B cell (primary cell): ENCODE measurements at regions not wholly inside any gene's neighbourhood (a gene's known extent, or its start where the extent isn't known, plus 50 kb on each side); places are given as distances from the start of the nearest gene placed in this dataset.

Experiments
- ATAC-seq: fragments of 200-7000 bp; cut with Tn5 transposase; one replicate; pipeline ENCODE4 v1.10.0; 2021; ENCODE audit warnings: low read depth, mild to moderate bottlenecking, moderate number of reproducible peaks, moderate library complexity
- CTCF ChIA-PET: fragments of 350-600 bp; sonication (Branson Sonifier 250); formaldehyde crosslinking; loops from one replicate; lab custom pipeline; 2021; ENCODE audit warnings: antibody characterized with exemption, inconsistent platforms; lab: Charles Lee
- POLR2A ChIA-PET: fragments of 350-600 bp; sonication (Branson Sonifier 250); formaldehyde crosslinking; loops from one replicate; lab custom pipeline; 2021; ENCODE audit warnings: antibody characterized with exemption; lab: Charles Lee
- DNase-seq: peaks from one replicate; pipeline ENCODE4 v3.0.0; 2013
- H2AFZ ChIP-seq: 2 replicates; pipeline ENCODE4 v1.6.1; 2012; ENCODE audit warnings: mild to moderate bottlenecking, low read depth, low read length; ENCODE audit not compliant: insufficient read depth, poor library complexity, severe bottlenecking
- H3K27ac ChIP-seq, 2 donors: 1 replicate in 1 of 2; 2 replicates in 1 of 2; pipeline ENCODE4 v1.5.1; 2012 to 2013; ENCODE audit warnings: low read length in 2 of 2, mild to moderate bottlenecking in 2 of 2, moderate library complexity in 1 of 2
- H3K27me3 ChIP-seq, 4 experiments: fragments of 200-600 bp in 1 of 4; sonication (generic) in 1 of 4; replicated peaks in 1 of 4; 1 replicate in 2 of 4; 2 replicates in 2 of 4; pipeline versions ENCODE4 v1.6.1 to v1.7.0; 2013 to 2016; ENCODE audit warnings: low read length in 3 of 4, mild to moderate bottlenecking in 2 of 4, mixed read lengths in 1 of 4, moderate library complexity in 1 of 4; ENCODE audit not compliant: insufficient read depth in 4 of 4, control insufficient read depth in 3 of 4; ENCODE audit errors: control extremely low read depth in 1 of 4
- H3K36me3 ChIP-seq, 2 experiments: replicated peaks in 1 of 2; 1 replicate in 1 of 2; 2 replicates in 1 of 2; pipeline versions ENCODE4 v1.6.1 to v1.7.1; 2013; ENCODE audit warnings: low read length in 1 of 2; ENCODE audit not compliant: insufficient read depth in 2 of 2, control insufficient read depth in 1 of 2; ENCODE audit errors: control extremely low read depth in 1 of 2, extremely low read depth in 1 of 2
- H3K4me1 ChIP-seq, 2 donors: fragments of 200-600 bp in 1 of 2; sonication (generic) in 1 of 2; 1 replicate in 1 of 2; 2 replicates in 1 of 2; pipeline versions ENCODE4 v1.5.1 to v1.6.1; 2013 to 2017; ENCODE audit warnings: low read length in 2 of 2; ENCODE audit not compliant: control insufficient read depth in 2 of 2, insufficient read depth in 2 of 2
- H3K4me2 ChIP-seq: replicated peaks from 2 replicates; pipeline ENCODE3; 2012; ENCODE audit warnings: mild to moderate bottlenecking, low read depth, low read length; ENCODE audit not compliant: poor library complexity, severe bottlenecking
- H3K4me3 ChIP-seq, 5 experiments: fragments of 200-600 bp in 1 of 5; sonication (generic) in 1 of 5; 1 replicate in 3 of 5; 2 replicates in 2 of 5; pipeline versions ENCODE4 v1.5.1 to v1.7.0; 2011 to 2016; ENCODE audit warnings: low read length in 4 of 5, mild to moderate bottlenecking in 4 of 5, low read depth in 2 of 5, control low read depth in 1 of 5, moderate library complexity in 1 of 5; ENCODE audit not compliant: insufficient read depth in 1 of 5; ENCODE audit errors: control extremely low read depth in 1 of 5, extremely low read depth in 1 of 5
- H3K79me2 ChIP-seq: fragments of 200-600 bp; sonication (generic); one replicate; pipeline ENCODE4 v1.6.0; 2016; ENCODE audit warnings: low read length; ENCODE audit not compliant: control insufficient read depth, insufficient read depth
- H3K9ac ChIP-seq: fragments of 200-600 bp; sonication (generic); 2 replicates; pipeline ENCODE4 v1.6.1; 2017; ENCODE audit warnings: mild to moderate bottlenecking, low read length, moderate library complexity
- H3K9me3 ChIP-seq, 3 donors: one replicate each; pipeline versions ENCODE4 v1.6.1 to v1.7.1; 2013; ENCODE audit warnings: low read length in 2 of 3; ENCODE audit not compliant: control insufficient read depth in 2 of 3, insufficient read depth in 1 of 3; ENCODE audit errors: control extremely low read depth in 1 of 3
- H4K20me1 ChIP-seq: 2 replicates; pipeline ENCODE4 v1.6.0; 2012; ENCODE audit warnings: mild to moderate bottlenecking, low read length; ENCODE audit not compliant: insufficient read depth, control insufficient read depth, poor library complexity, severe bottlenecking
- H3K27ac Mint-ChIP-seq: one replicate; pipeline ENCODE4 v1.8.0; 2021; ENCODE audit warnings: mixed read lengths
- H3K27me3 Mint-ChIP-seq: one replicate; pipeline ENCODE4 v1.8.0; 2021; ENCODE audit warnings: mixed read lengths
- H3K4me1 Mint-ChIP-seq: one replicate; pipeline ENCODE4 v1.8.0; 2021; ENCODE audit warnings: mixed read lengths
- H3K4me3 Mint-ChIP-seq: one replicate; pipeline ENCODE4 v1.8.0; 2021; ENCODE audit warnings: mixed read lengths
- H3K9me3 Mint-ChIP-seq: one replicate; pipeline ENCODE4 v1.8.0; 2022; ENCODE audit warnings: mixed read lengths; ENCODE audit not compliant: insufficient read depth
- CTCF ChIP-seq: fragments of 200-600 bp; IDR thresholded peaks from one replicate; pipeline ENCODE4 v1.8.0; 2022; ENCODE audit warnings: antibody characterized with exemption, mild to moderate bottlenecking
- EZH2 ChIP-seq: IDR thresholded peaks from 2 replicates; pipeline ENCODE4 v1.6.1; 2012; ENCODE audit warnings: borderline replicate concordance, low read depth, mild to moderate bottlenecking, moderate library complexity, low read length; ENCODE audit not compliant: insufficient read depth, poor library complexity, severe bottlenecking
- WGBS: methylation state at CpG from one replicate; pipeline ENCODE4 v1.1.5; 2013; ENCODE audit warnings: missing lambda C conversion rate; ENCODE audit not compliant: insufficient coverage; 5-methylcytosine and 5-hydroxymethylcytosine counted together
- intact Hi-C: fragments of 100-400 bp; cut with micrococcal nuclease; formaldehyde crosslinking; loops from one replicate; pipeline ENCODE4 v1.10.0; 2022

- no peaks in the 10 kb centered on the region for H3K9me3 ChIP-seq
- no peak overlapping the region for H3K9ac ChIP-seq
- intact Hi-C loops = loop anchor here (10.0 kb wide), 2 partner anchors 991 to 1191 kb away; no protein-coding TSS in a partner anchor
- H3K9me3 Mint-ChIP-seq = no peaks in the 10 kb centered on the region
- DNase-seq (peak; percentile 16), ATAC-seq (no peak)
- POLR2A ChIA-PET = no interaction called here
- H3K27ac ChIP-seq = no peak overlapping the region
- WGBS = 0% methylated on average over 1 of the region's 2 CpGs
- no peak overlapping the region for H3K4me3 Mint-ChIP-seq
- no peaks in the 10 kb centered on the region for H3K27me3 ChIP-seq
- no peaks in the 10 kb centered on the region for H3K4me1 ChIP-seq
- TF ChIP-seq CTCF (peak; percentile 16), EZH2 (no peak)
- H3K27ac Mint-ChIP-seq = no peak overlapping the region
- no peak overlapping the region for H3K4me3 ChIP-seq
- no peak overlapping the region for H2AFZ ChIP-seq
- H3K36me3 ChIP-seq = no peaks in the 10 kb centered on the region
- H3K4me1 Mint-ChIP-seq = peaks cover 5% of the 10 kb centered on the region
- no peak overlapping the region for H3K4me2 ChIP-seq
- CTCF ChIA-PET = interaction anchor here (0.7 to 1.8 kb wide), 3 partner anchors 991 to 1189 kb away, joined by 3 to 6 read pairs (median 4); no protein-coding TSS in a partner anchor
- peaks cover 9% of the 10 kb centered on the region for H3K27me3 Mint-ChIP-seq
- no peaks in the 10 kb centered on the region for H3K79me2 ChIP-seq
- no peaks in the 10 kb centered on the region for H4K20me1 ChIP-seq
These were observed 383.2 kb upstream of the SGCD start for GRCh38 chr5:155943516-155944407.

- H3K79me2 ChIP-seq = no peaks in the 10 kb centered on the region
- H3K4me3 Mint-ChIP-seq = no peak overlapping the region
- CTCF ChIA-PET = no interaction called here
- no peak overlapping the region for H2AFZ ChIP-seq
- ATAC-seq (no peak), DNase-seq (no peak)
- no peak overlapping the region for H3K27ac Mint-ChIP-seq
- no peaks in the 10 kb centered on the region for H3K4me1 ChIP-seq
- H3K27me3 Mint-ChIP-seq = peaks cover 4% of the 10 kb centered on the region
- intact Hi-C loops = loop anchor here (10.0 kb wide), 2 partner anchors 987 to 1187 kb away; no protein-coding TSS in a partner anchor
- peaks cover 5% of the 10 kb centered on the region for H3K4me1 Mint-ChIP-seq
- H3K4me3 ChIP-seq = no peak overlapping the region
- no peak overlapping the region for H3K9ac ChIP-seq
- no peaks in the 10 kb centered on the region for H3K36me3 ChIP-seq
- no peak overlapping the region for H3K4me2 ChIP-seq
- H3K27ac ChIP-seq = no peak overlapping the region
- no peak for TF ChIP-seq CTCF
- TF ChIP-seq EZH2 = no peak
- H3K27me3 ChIP-seq = no peaks in the 10 kb centered on the region
- H4K20me1 ChIP-seq = no peaks in the 10 kb centered on the region
- POLR2A ChIA-PET = no interaction called here
- H3K9me3 ChIP-seq = no peaks in the 10 kb centered on the region
- no peaks in the 10 kb centered on the region for H3K9me3 Mint-ChIP-seq
- WGBS = 63% methylated on average over 2 of the region's 4 CpGs
These were observed 379.4 kb upstream of the SGCD start for GRCh38 chr5:155947394-155948062.
